SK-N-SH treated with all-trans-retinoic acid at 6 μM for 48 hours (cell line): ENCODE measurements at regions not wholly inside any gene's neighbourhood (a gene's known extent, or its start where the extent isn't known, plus 50 kb on each side); places are given as distances from the start of the nearest gene placed in this dataset.

ENCODE experiments used
- ATAC-seq: fragments of 200-7000 bp; cut with Tn5 transposase; 3 replicates; pipeline ENCODE4 v1.9.1; 2020; ENCODE audit warnings: mild to moderate bottlenecking, moderate library complexity
- ARNTL ChIP-seq: fragments of 450-650 bp; formaldehyde crosslinking; IDR thresholded peaks from 2 replicates; pipeline ENCODE4 v1.5.0; 2020; ENCODE audit warnings: low read depth, mild to moderate bottlenecking, moderate library complexity, borderline replicate concordance
- BACH2 ChIP-seq: fragments of 250-450 bp; sonication (Bioruptor Pico); IDR thresholded peaks from 2 replicates; pipeline ENCODE4 v1.9.0; 2021; ENCODE audit warnings: mild to moderate bottlenecking, borderline replicate concordance
- CSDC2 ChIP-seq: fragments of 250-450 bp; sonication (Bioruptor Pico); IDR thresholded peaks from 2 replicates; pipeline ENCODE4 v1.5.0; 2020; ENCODE audit warnings: mild to moderate bottlenecking, moderate library complexity
- CSRNP3 ChIP-seq: fragments of 250-450 bp; sonication (Bioruptor Pico); IDR thresholded peaks from 2 replicates; pipeline ENCODE4 v1.5.1; 2021; ENCODE audit warnings: mild to moderate bottlenecking, moderate library complexity
- ESRRG ChIP-seq: fragments of 250-450 bp; sonication (Bioruptor Pico); IDR thresholded peaks from 2 replicates; pipeline ENCODE4 v1.6.1; 2021; ENCODE audit warnings: mild to moderate bottlenecking
- GLIS3 ChIP-seq: fragments of 250-450 bp; sonication (Bioruptor Pico); IDR thresholded peaks from 2 replicates; pipeline ENCODE4 v1.5.0; 2020; ENCODE audit warnings: mild to moderate bottlenecking, moderate library complexity
- ISL1 ChIP-seq: fragments of 250-450 bp; sonication (Bioruptor Pico); IDR thresholded peaks from 2 replicates; pipeline ENCODE4 v2.1.2; 2022; ENCODE audit warnings: mild to moderate bottlenecking, moderate library complexity
- OSR1 ChIP-seq: fragments of 250-450 bp; sonication (Bioruptor Pico); IDR thresholded peaks from 2 replicates; pipeline ENCODE4 v1.8.0; 2022; ENCODE audit warnings: moderate library complexity, mild to moderate bottlenecking, inconsistent platforms
- POU6F1 ChIP-seq: fragments of 250-450 bp; sonication (Bioruptor Pico); IDR thresholded peaks from 2 replicates; pipeline ENCODE4 v1.8.0; 2021; ENCODE audit warnings: low read depth, mild to moderate bottlenecking, moderate library complexity, borderline replicate concordance
- PPARA ChIP-seq: fragments of 250-450 bp; sonication (Bioruptor Pico); IDR thresholded peaks from 2 replicates; pipeline ENCODE4 v1.5.0; 2020; ENCODE audit warnings: mild to moderate bottlenecking, borderline replicate concordance
- RARB ChIP-seq: fragments of 250-450 bp; sonication (Bioruptor Pico); IDR thresholded peaks from 2 replicates; pipeline ENCODE4 v1.8.0; 2021; ENCODE audit warnings: mild to moderate bottlenecking, moderate library complexity
- SNAI2 ChIP-seq: fragments of 250-450 bp; sonication (Bioruptor Pico); IDR thresholded peaks from 2 replicates; pipeline ENCODE4 v1.5.0; 2020; ENCODE audit warnings: mild to moderate bottlenecking, moderate library complexity
- TCF4 ChIP-seq: fragments of 250-450 bp; sonication (Bioruptor Pico); IDR thresholded peaks from 2 replicates; pipeline ENCODE4 v1.8.0; 2021; ENCODE audit warnings: mild to moderate bottlenecking, moderate library complexity, borderline replicate concordance
- TSHZ2 ChIP-seq: fragments of 250-450 bp; sonication (Bioruptor Pico); IDR thresholded peaks from 2 replicates; pipeline ENCODE4 v1.5.0; 2020; ENCODE audit warnings: mild to moderate bottlenecking, moderate library complexity
- ZC3H10 ChIP-seq: fragments of 250-450 bp; sonication (Bioruptor Pico); IDR thresholded peaks from 2 replicates; pipeline ENCODE4 v1.5.1; 2021; ENCODE audit warnings: mild to moderate bottlenecking, moderate library complexity
- ZFP3 ChIP-seq: fragments of 250-450 bp; sonication (Bioruptor Pico); IDR thresholded peaks from 2 replicates; pipeline ENCODE4 v1.5.0; 2020; ENCODE audit warnings: mild to moderate bottlenecking, moderate library complexity
- ZFP30 ChIP-seq: fragments of 450-650 bp; formaldehyde crosslinking; IDR thresholded peaks from 2 replicates; pipeline ENCODE4 v1.5.0; 2022; ENCODE audit warnings: mild to moderate bottlenecking, moderate library complexity
- ZNF8 ChIP-seq: fragments of 450-650 bp; formaldehyde crosslinking; IDR thresholded peaks from 2 replicates; pipeline ENCODE4 v1.5.0; 2020; ENCODE audit warnings: mild to moderate bottlenecking, moderate library complexity

GRCh38 chr3:15859507-15860013, 61.8 kb upstream of the ANKRD28 start:
- peak; percentile 89 for ATAC-seq
- TF ChIP-seq PPARA = no peak
- TF ChIP-seq CSDC2 (CRISPR knock-in tag) = no peak
- TF ChIP-seq ESRRG = no peak
- no peak for TF ChIP-seq RARB
- TF ChIP-seq TCF4 (CRISPR knock-in tag) = no peak

- TF ChIP-seq ARNTL (CRISPR knock-in tag) (no peak), TCF4 (CRISPR knock-in tag) (0 out of 2 replicates have a peak, but pooled peaks have one; percentile 5)
- ATAC-seq = peak; percentile 80
These were observed 62.5 kb upstream of the ANKRD28 start for GRCh38 chr3:15860014-15860934.

- TF ChIP-seq ISL1 (CRISPR knock-in tag) (no peak), CSRNP3 (CRISPR knock-in tag) (no peak), POU6F1 (no peak), SNAI2 (CRISPR knock-in tag) (no peak)
- ATAC-seq = no peak
These were observed 63.4 kb upstream of the ANKRD28 start for GRCh38 chr3:15861163-15861562.

GRCh38 chr3:15872807-15873206, 75.0 kb upstream of the ANKRD28 start:
- no peak for ATAC-seq
- no peak for TF ChIP-seq CSDC2 (CRISPR knock-in tag)

GRCh38 chr3:15873415-15873814, 75.6 kb upstream of the ANKRD28 start:
- no peak for TF ChIP-seq BACH2 (CRISPR knock-in tag)
- no peak for TF ChIP-seq OSR1 (CRISPR knock-in tag)
- peak; percentile 42; the same call in 1 of the 2 replicates for TF ChIP-seq TCF4 (CRISPR knock-in tag)
- no peak for ATAC-seq

GRCh38 chr3:15875016-15875689, 77.4 kb upstream of the ANKRD28 start:
- no peak; the same call in 1 of the 2 replicates for TF ChIP-seq ZFP3 (CRISPR knock-in tag)
- peak; percentile 16; the same call in 1 of the 2 replicates for TF ChIP-seq ISL1 (CRISPR knock-in tag)
- ATAC-seq = peak; percentile 97

- no peak for ATAC-seq
- no peak for TF ChIP-seq SNAI2 (CRISPR knock-in tag)
- TF ChIP-seq ZFP30 = no peak
These were observed 78.9 kb upstream of the ANKRD28 start for GRCh38 chr3:15876669-15877068.

- ATAC-seq = no peak
- TF ChIP-seq CSDC2 (CRISPR knock-in tag) (no peak), ZC3H10 (CRISPR knock-in tag) (no peak), TSHZ2 (CRISPR knock-in tag) (no peak), ZFP3 (CRISPR knock-in tag) (no peak), ARNTL (CRISPR knock-in tag) (no peak), POU6F1 (no peak), BACH2 (CRISPR knock-in tag) (no peak), GLIS3 (CRISPR knock-in tag) (no peak), ZNF8 (CRISPR knock-in tag) (no peak)
These were observed 80.0 kb upstream of the ANKRD28 start for GRCh38 chr3:15877813-15878212.
